ENCODE measurements at regions not wholly inside any gene's neighbourhood (a gene's known extent, or its start where the extent isn't known, plus 50 kb on each side); places are given as distances from the start of the nearest gene placed in this dataset.

- TF ChIP-seq POLR2A (IDR thresholded peaks at IDR 0.05) = no peak
- no peak for TF ChIP-seq CTCF (IDR thresholded peaks at IDR 0.05)
- TF ChIP-seq EP300 (IDR thresholded peaks at IDR 0.05) = no peak
These were observed 1328.7 kb downstream of the TBC1D22A start for GRCh38 chr22:48091060-48091650.
